H1 (cell line): ENCODE measurements at regions not wholly inside any gene's neighbourhood (a gene's known extent, or its start where the extent isn't known, plus 50 kb on each side); places are given as distances from the start of the nearest gene placed in this dataset.

Experiments
- EP300 ChIP-seq, 2 experiments: IDR thresholded peaks; 1 replicate in 1 of 2; 2 replicates in 1 of 2; pipeline ENCODE4 v1.6.1; 2011 to 2012; ENCODE audit warnings: low read depth in 2 of 2, low read length in 2 of 2, mild to moderate bottlenecking in 2 of 2, borderline replicate concordance in 1 of 2, inconsistent platforms in 1 of 2, moderate library complexity in 1 of 2
- GABPA ChIP-seq: IDR thresholded peaks from 2 replicates; pipeline ENCODE4 v1.6.1; 2011; ENCODE audit warnings: mild to moderate bottlenecking, low read length, moderate library complexity, borderline replicate concordance; ENCODE audit not compliant: insufficient read depth
- GTF2F1 ChIP-seq: IDR thresholded peaks from 2 replicates; pipeline ENCODE4 v1.6.1; 2012; ENCODE audit warnings: low read depth, low read length, improper control_type of control experiment, borderline replicate concordance
- SIN3A ChIP-seq, 2 experiments: IDR thresholded peaks in 1 of 2; conservative IDR thresholded peaks in 1 of 2; 2 replicates each; pipeline ENCODE4 v1.6.1; 2011 to 2012; ENCODE audit warnings: low read length in 2 of 2, improper control_type of control experiment in 1 of 2, low read depth in 1 of 2, mild to moderate bottlenecking in 1 of 2
- SP1 ChIP-seq: IDR thresholded peaks from 2 replicates; pipeline ENCODE4 v1.6.1; 2011; ENCODE audit warnings: low read depth, low read length
- SRF ChIP-seq: IDR thresholded peaks from 2 replicates; pipeline ENCODE4 v1.6.1; 2011; ENCODE audit warnings: mild to moderate bottlenecking, low read depth, low read length, moderate library complexity

DNA sequence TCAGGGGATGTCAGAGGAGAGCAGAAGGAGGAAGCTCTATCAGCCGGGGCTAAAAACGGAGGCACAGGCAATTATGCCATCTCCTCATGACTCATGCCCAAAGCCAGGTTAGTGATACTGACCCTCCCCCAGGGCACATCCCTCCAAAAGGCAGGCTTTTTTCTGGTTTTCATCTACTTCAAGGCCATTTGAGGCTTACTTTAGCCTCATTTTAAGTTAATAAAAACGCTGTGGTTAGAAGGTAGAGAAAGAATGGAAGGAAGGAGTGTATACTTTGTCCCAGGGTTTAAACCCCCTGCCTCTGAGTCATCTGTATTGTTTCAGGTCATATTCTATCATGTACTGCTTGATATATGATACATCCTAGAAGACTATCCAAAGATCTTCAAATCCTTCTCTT lies 89.7 kb upstream of the NDP start (continued):
- TF ChIP-seq GABPA: no peak
- no peak for TF ChIP-seq EP300 (IDR thresholded peaks at IDR 0.05; ENCODE audit: borderline replicate concordance in 1 of 2, low read depth in 2 of 2, low read length in 2 of 2)
- no peak for TF ChIP-seq SP1
- no peak for TF ChIP-seq SRF
- no peak for TF ChIP-seq SIN3A (conservative IDR thresholded peaks at IDR 0.05 in 1 of 2, IDR thresholded peaks at IDR 0.05 in 1 of 2; ENCODE audit: low read depth in 1 of 2, low read length in 2 of 2)
- TF ChIP-seq GTF2F1: no peak
